ENCODE measurements at regions not wholly inside any gene's neighbourhood (a gene's known extent, or its start where the extent isn't known, plus 50 kb on each side); places are given as distances from the start of the nearest gene placed in this dataset.

DNA sequence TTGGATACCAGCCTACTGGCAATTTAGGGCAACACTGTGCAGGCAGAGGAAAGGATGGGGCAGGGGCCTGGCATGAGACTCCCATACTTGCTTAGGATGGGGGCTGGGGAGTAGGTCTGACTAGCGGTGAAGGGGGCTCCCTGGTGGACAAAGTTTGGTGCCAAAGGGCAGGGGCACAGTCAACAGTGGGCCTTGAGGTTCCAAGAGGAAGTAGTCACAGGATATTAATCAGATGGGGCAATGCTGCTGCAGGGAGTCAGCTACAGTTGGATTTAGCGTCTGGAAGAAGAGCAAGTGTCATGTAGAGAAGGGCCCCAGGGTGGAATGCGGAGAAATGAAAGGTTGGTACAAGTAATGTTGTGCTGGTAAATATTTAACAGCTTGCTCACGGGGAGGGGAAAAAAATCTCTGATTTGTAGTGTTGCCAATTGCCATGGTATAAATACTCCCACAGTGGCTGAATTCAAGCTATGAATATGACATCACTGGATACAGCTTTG lies 139.4 kb downstream of the PJA1 start:
- H3K4me3 ChIP-seq (ENCODE audit: low read depth, low read length): no peak overlapping the region
- peak; percentile 27 for DNase-seq (ENCODE audit: low read depth, low spot score)
- TF ChIP-seq, protein P1, sequence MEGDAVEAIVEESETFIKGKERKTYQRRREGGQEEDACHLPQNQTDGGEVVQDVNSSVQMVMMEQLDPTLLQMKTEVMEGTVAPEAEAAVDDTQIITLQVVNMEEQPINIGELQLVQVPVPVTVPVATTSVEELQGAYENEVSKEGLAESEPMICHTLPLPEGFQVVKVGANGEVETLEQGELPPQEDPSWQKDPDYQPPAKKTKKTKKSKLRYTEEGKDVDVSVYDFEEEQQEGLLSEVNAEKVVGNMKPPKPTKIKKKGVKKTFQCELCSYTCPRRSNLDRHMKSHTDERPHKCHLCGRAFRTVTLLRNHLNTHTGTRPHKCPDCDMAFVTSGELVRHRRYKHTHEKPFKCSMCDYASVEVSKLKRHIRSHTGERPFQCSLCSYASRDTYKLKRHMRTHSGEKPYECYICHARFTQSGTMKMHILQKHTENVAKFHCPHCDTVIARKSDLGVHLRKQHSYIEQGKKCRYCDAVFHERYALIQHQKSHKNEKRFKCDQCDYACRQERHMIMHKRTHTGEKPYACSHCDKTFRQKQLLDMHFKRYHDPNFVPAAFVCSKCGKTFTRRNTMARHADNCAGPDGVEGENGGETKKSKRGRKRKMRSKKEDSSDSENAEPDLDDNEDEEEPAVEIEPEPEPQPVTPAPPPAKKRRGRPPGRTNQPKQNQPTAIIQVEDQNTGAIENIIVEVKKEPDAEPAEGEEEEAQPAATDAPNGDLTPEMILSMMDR (IDR thresholded peaks at IDR 0.05; ENCODE audit: low read depth, low read length): no peak
- in situ Hi-C loops (cut with HindIII; ENCODE audit: low sequenced_read_pairs): no loop called here

DNA sequence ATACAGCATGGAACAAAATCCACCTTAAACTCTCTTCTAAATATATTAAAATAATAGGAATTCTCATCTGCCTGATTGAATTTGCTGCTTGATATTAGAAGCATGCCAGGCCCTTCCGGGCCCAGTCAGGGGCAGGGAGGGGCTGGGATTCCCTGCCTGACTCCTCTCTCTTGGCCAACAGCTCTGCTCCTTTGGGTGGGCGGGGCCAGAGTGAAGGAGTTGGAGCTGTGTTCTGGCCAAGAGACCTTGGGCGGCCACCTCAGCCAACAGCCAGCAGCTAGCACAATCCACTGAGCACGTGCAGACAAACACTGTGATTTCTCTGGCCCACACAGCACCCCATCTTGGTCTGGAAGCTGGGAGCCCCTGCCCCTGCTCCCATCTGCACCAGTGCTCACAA lies 140.3 kb downstream of the PJA1 start:
- no peak overlapping the region for H3K4me3 ChIP-seq (ENCODE audit: low read depth, low read length)
- in situ Hi-C loops (cut with HindIII; ENCODE audit: low sequenced_read_pairs): no loop called here
- DNase-seq (ENCODE audit: low read depth, low spot score): peak; percentile 41

DNA sequence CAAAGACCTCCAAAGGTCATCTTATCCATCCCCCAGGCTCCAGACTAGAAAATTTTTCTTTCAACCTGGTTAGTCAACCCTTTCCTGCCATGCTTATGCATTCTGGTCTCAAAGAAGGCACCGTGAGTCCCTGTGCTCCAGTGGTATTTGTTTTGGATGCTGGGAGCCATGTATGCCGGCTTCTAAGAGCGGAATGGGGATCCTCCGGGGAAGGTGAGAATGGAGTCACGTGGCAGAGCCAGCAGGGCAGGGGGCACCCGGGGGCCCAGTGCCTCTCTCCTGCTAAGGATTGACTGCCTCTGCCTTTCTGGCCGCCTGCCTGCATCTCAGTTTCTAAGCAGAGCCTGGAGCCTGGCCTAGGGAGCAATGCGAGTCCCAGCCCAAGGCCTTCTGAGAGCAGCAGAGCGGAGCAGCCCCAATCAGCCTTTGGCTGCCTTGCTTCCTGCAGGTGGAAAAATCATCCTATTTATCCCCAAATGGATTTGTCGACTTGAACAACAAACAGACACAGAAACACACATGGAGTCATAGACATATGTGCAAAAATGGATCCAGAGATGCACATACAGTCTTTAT lies 141.0 kb downstream of the PJA1 start:
- in situ Hi-C loops (cut with HindIII; ENCODE audit: low sequenced_read_pairs): no loop called here
- TF ChIP-seq, protein P1 (IDR thresholded peaks at IDR 0.05; ENCODE audit: low read depth, low read length): no peak
- H3K4me3 ChIP-seq (ENCODE audit: low read depth, low read length): no peak overlapping the region
- no peak for DNase-seq (ENCODE audit: low read depth, low spot score)

More for the DNA sequence above, 140.3 kb downstream of the PJA1 start:
- TF ChIP-seq, protein P1 (IDR thresholded peaks at IDR 0.05; ENCODE audit: low read depth, low read length): no peak

DNA sequence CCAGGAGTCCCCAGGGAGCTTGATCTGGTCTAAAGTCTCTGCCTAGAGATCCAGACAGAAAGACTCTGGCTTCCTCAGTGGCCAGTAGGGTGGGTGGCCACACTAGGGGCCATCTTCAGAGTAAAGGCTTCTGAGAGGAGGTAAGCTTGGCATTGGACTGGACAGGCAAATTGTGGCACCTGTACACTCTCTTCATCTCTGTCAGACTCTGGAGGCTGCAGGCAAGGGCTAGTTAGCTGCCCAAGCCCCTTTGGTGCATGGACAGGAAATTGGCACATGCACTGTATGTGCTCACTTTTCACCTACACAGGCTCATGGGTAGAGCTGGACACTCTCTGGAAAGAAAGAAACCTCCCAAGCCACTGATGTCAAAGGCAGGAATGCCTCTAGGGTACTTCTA lies 142.8 kb downstream of the PJA1 start:
- in situ Hi-C loops (cut with HindIII; ENCODE audit: low sequenced_read_pairs): no loop called here
- H3K4me3 ChIP-seq (ENCODE audit: low read depth, low read length): no peak overlapping the region
- TF ChIP-seq, protein P1 (IDR thresholded peaks at IDR 0.05; ENCODE audit: low read depth, low read length): no peak
- DNase-seq (ENCODE audit: low read depth, low spot score): no peak

DNA sequence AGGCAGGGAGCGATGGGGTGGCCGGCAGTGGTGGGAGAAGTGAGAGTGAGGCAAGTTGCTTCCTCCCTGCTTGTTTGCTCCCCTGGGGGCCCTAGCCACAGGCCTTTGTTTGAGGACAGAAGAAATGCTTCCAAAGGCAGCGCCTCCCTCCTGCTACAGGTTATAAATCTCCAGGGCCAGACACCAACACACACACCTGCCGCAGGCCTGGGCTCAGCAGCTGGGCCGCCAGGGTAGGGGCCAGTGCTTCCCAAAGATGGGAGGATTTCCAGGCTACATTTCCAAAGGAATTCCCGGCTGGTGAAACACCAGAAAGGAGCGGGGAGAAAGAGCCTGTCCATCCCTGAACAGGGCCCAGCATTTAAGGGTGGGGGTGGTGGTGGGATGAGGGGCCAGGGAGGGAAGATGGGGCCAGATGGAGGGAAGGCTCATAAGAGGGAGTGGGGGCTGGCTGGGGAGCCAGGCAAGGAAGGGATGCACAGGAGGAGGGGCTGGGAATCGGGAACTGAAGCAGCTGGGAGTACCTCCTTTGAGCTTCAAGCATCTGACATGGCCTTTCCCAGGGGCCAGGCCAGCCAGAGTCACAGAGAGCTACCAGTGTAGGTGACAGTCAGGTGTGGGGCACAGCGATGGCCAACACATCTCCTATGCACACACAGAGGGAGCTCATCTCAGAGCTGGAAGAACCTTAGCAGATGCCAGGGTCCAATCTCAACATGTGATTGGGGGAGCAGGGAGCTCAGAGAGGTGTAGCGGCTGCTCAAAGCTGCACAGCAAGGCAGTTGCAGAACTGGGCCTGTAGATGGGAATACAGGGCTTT lies 143.9 kb downstream of the PJA1 start:
- no peak for DNase-seq (ENCODE audit: low read depth, low spot score)
- in situ Hi-C loops (cut with HindIII; ENCODE audit: low sequenced_read_pairs): no loop called here
- H3K4me3 ChIP-seq (ENCODE audit: low read depth, low read length): no peak overlapping the region
- TF ChIP-seq, protein P1 (IDR thresholded peaks at IDR 0.05; ENCODE audit: low read depth, low read length): no peak

DNA sequence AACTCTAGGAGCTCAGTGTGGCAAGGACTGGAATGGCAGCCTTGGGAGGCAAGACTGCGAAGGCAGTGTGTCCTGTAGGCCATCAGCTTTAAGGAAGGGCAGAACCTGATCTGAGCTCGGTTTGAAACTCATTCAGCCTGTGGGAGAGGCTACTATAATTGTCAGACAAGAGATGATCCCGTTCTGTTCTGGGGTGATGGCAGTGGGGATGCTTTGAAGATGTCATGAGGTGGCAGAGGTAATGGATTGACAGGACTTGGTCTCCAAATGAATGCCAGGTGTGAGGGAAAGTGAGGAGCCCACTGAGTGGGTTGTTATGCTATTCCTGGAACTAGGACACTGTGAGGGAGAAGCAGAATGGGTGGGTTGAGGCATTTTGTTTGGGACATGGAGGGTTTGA lies 144.9 kb downstream of the PJA1 start:
- H3K4me3 ChIP-seq (ENCODE audit: low read depth, low read length): no peak overlapping the region
- TF ChIP-seq, protein P1 (IDR thresholded peaks at IDR 0.05; ENCODE audit: low read depth, low read length): no peak
- no peak for DNase-seq (ENCODE audit: low read depth, low spot score)
- in situ Hi-C loops (cut with HindIII; ENCODE audit: low sequenced_read_pairs): no loop called here

All from astrocyte of the spinal cord (primary cell).